ENCODE measurements at regions not wholly inside any gene's neighbourhood (a gene's known extent, or its start where the extent isn't known, plus 50 kb on each side); places are given as distances from the start of the nearest gene placed in this dataset.

- DNase-seq (ENCODE audit: low spot score): no peak
Measured at GRCh38 chr6:169841907-169842606, 90.6 kb downstream of the ERMARD start.

DNA sequence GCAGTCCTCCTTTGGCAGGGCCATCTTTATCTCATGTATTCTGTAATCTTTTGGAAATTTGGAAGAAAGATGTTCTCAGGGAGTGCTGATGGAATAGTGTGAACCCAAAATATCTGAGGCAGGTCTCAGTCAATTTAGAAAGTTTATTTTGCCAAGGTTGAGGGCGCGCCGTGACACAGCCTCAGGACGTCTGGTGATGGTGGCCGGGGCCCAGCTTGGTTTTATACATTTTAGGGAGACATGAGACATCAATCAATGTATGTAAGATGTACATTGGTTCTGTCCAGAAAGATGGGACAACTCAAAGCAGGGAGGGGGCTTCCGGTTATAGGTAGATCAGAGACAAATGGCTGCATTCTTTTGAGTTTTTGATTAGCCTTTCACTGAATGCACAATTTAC lies 89.8 kb downstream of the ERMARD start:
- no peak for DNase-seq (ENCODE audit: low spot score)
- in situ Hi-C loops (cut with HindIII; ENCODE audit: low sequenced_read_pairs): loop anchor here (25.0 kb wide), 1 partner anchor 296 kb away; no protein-coding TSS in a partner anchor

More at GRCh38 chr6:169841907-169842606, 90.6 kb downstream of the ERMARD start:
- in situ Hi-C loops (cut with HindIII; ENCODE audit: low sequenced_read_pairs): loop anchor here (25.0 kb wide), 1 partner anchor 295 kb away; no protein-coding TSS in a partner anchor

- in situ Hi-C loops (cut with HindIII; ENCODE audit: low sequenced_read_pairs): loop anchor here (25.0 kb wide), 1 partner anchor 297 kb away; no protein-coding TSS in a partner anchor
- DNase-seq (ENCODE audit: low spot score): no peak
Measured at GRCh38 chr6:169839898-169840631, 88.6 kb downstream of the ERMARD start.

- in situ Hi-C loops (cut with HindIII; ENCODE audit: low sequenced_read_pairs): loop anchor here (25.0 kb wide), 1 partner anchor 298 kb away; no protein-coding TSS in a partner anchor
- no peak for DNase-seq (ENCODE audit: low spot score)
Measured at GRCh38 chr6:169839493-169839892, 88.1 kb downstream of the ERMARD start.

DNA sequence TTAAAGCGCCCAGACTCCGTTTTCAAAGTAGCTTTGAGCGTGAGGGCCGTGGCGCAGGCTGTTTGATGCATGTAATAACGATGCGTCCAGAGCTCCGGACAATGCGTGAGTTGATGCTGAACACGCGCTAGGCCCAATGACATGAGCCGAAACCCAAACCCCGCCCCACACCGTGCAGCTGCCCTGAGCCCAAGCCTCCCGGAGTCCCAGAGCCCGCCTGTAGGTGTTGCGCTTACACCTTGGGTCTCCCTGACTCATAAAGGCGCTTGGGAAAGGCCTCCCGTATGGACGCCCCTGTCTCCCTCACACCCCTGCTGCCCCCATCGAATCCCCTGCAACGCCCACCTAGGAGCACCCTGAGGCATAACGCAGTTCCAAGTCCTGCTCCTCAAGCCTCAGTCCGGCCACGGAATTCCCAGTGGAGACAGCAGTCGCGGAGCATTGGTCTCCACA lies 87.6 kb downstream of the ERMARD start:
- in situ Hi-C loops (cut with HindIII; ENCODE audit: low sequenced_read_pairs): loop anchor here (25.0 kb wide), 1 partner anchor 298 kb away; no protein-coding TSS in a partner anchor
- no peak for DNase-seq (ENCODE audit: low spot score)

- DNase-seq (ENCODE audit: low spot score): peak; percentile 52
- in situ Hi-C loops (cut with HindIII; ENCODE audit: low sequenced_read_pairs): loop anchor here (25.0 kb wide), 1 partner anchor 299 kb away; no protein-coding TSS in a partner anchor
Measured at GRCh38 chr6:169838346-169839028, 87.1 kb downstream of the ERMARD start.

- in situ Hi-C loops (cut with HindIII; ENCODE audit: low sequenced_read_pairs): loop anchor here (25.0 kb wide), 1 partner anchor 300 kb away; no protein-coding TSS in a partner anchor
- peak; percentile 9 for DNase-seq (ENCODE audit: low spot score)
Measured at GRCh38 chr6:169837529-169838250, 86.3 kb downstream of the ERMARD start.

GRCh38 chr6:169833258-169833794 lies 81.9 kb downstream of the ERMARD start:
- in situ Hi-C loops (cut with HindIII; ENCODE audit: low sequenced_read_pairs): loop anchor here (25.0 kb wide), 1 partner anchor 304 kb away; no protein-coding TSS in a partner anchor
- DNase-seq (ENCODE audit: low spot score): no peak

GRCh38 chr6:169832247-169832948 lies 81.0 kb downstream of the ERMARD start:
- in situ Hi-C loops (cut with HindIII; ENCODE audit: low sequenced_read_pairs): loop anchor here (25.0 kb wide), 1 partner anchor 305 kb away; no protein-coding TSS in a partner anchor
- no peak for DNase-seq (ENCODE audit: low spot score)

GRCh38 chr6:169831450-169832246 lies 80.2 kb downstream of the ERMARD start:
- in situ Hi-C loops (cut with HindIII; ENCODE audit: low sequenced_read_pairs): loop anchor here (25.0 kb wide), 1 partner anchor 306 kb away; no protein-coding TSS in a partner anchor
- DNase-seq (ENCODE audit: low spot score): peak; percentile 79

Measured in G401 (cell line).